GM12875 (cell line): ENCODE measurements at regions not wholly inside any gene's neighbourhood (a gene's known extent, or its start where the extent isn't known, plus 50 kb on each side); places are given as distances from the start of the nearest gene placed in this dataset.

Experiments used
- H3K4me3 ChIP-seq: one replicate; pipeline ENCODE4 v1.5.1; 2011; ENCODE audit warnings: low read depth, low read length, control low read depth
- CTCF ChIP-seq: IDR thresholded peaks from 2 replicates; pipeline ENCODE4 v1.5.1; 2011; ENCODE audit warnings: low read depth, mild to moderate bottlenecking, control low read depth, inconsistent platforms, low read length, moderate library complexity, borderline replicate concordance; ENCODE audit not compliant: insufficient read depth

- TF ChIP-seq CTCF = no peak
- no peak overlapping the region for H3K4me3 ChIP-seq
These were observed 996.8 kb downstream of the KCNMA1 start for GRCh38 chr10:76640806-76641205.

- 0 out of 2 replicates have a peak, but pooled peaks have one; percentile 31 for TF ChIP-seq CTCF
- H3K4me3 ChIP-seq = no peak overlapping the region
These were observed 1004.9 kb downstream of the KCNMA1 start for GRCh38 chr10:76632767-76633051.

GRCh38 chr10:76631884-76632766 is 1005.5 kb downstream of the KCNMA1 start:
- H3K4me3 ChIP-seq = no peak overlapping the region
- TF ChIP-seq CTCF = no peak

GRCh38 chr10:76631036-76631670 is 1006.5 kb downstream of the KCNMA1 start:
- no peak overlapping the region for H3K4me3 ChIP-seq
- no peak for TF ChIP-seq CTCF

GRCh38 chr10:76628801-76629200 is 1008.8 kb downstream of the KCNMA1 start:
- H3K4me3 ChIP-seq = no peak overlapping the region
- no peak for TF ChIP-seq CTCF

GRCh38 chr10:76626386-76626785 is 1011.2 kb downstream of the KCNMA1 start:
- TF ChIP-seq CTCF = no peak

GRCh38 chr10:76624470-76624869 is 1013.1 kb downstream of the KCNMA1 start:
- no peak for TF ChIP-seq CTCF

More at GRCh38 chr10:76626386-76626785, 1011.2 kb downstream of the KCNMA1 start:
- no peak overlapping the region for H3K4me3 ChIP-seq

More at GRCh38 chr10:76624470-76624869, 1013.1 kb downstream of the KCNMA1 start:
- H3K4me3 ChIP-seq = no peak overlapping the region
